CD14-positive monocyte (primary cell): ENCODE measurements at regions not wholly inside any gene's neighbourhood (a gene's known extent, or its start where the extent isn't known, plus 50 kb on each side); places are given as distances from the start of the nearest gene placed in this dataset.

ENCODE experiments used
- DNase-seq, 3 donors: peaks; one replicate each; pipeline ENCODE4 v3.0.0-alpha.2; 2011 to 2022
- H2AFZ ChIP-seq: 2 replicates; pipeline ENCODE4 v1.6.0; 2012; ENCODE audit warnings: mild to moderate bottlenecking, low read depth, low read length, inconsistent platforms; ENCODE audit not compliant: insufficient read depth, poor library complexity, severe bottlenecking
- H3K27ac ChIP-seq, 2 donors: 1 replicate in 1 of 2; 2 replicates in 1 of 2; pipeline ENCODE4 v1.5.1; 2012 to 2013; ENCODE audit warnings: low read length in 2 of 2, control low read depth in 1 of 2, inconsistent platforms in 1 of 2, low read depth in 1 of 2, mild to moderate bottlenecking in 1 of 2
- H3K27me3 ChIP-seq, 2 donors: one replicate each; pipeline versions ENCODE4 v1.6.0 to v1.6.1; 2011 to 2013; ENCODE audit warnings: low read length in 2 of 2; ENCODE audit not compliant: control insufficient read depth in 2 of 2, insufficient read depth in 2 of 2
- H3K36me3 ChIP-seq, 2 donors: replicated peaks in 1 of 2; 1 replicate in 1 of 2; 2 replicates in 1 of 2; pipeline versions ENCODE4 v1.5.1 to v1.6.1; 2012 to 2013; ENCODE audit warnings: low read length in 2 of 2, control low read depth in 1 of 2, inconsistent platforms in 1 of 2, mild to moderate bottlenecking in 1 of 2; ENCODE audit not compliant: insufficient read depth in 2 of 2, control insufficient read depth in 1 of 2
- H3K4me1 ChIP-seq, 2 donors: 1 replicate in 1 of 2; 2 replicates in 1 of 2; pipeline versions ENCODE4 v1.5.1 to v1.6.1; 2012 to 2013; ENCODE audit warnings: low read length in 2 of 2, control low read depth in 1 of 2, inconsistent platforms in 1 of 2, mild to moderate bottlenecking in 1 of 2, moderate library complexity in 1 of 2; ENCODE audit not compliant: insufficient read depth in 2 of 2, control insufficient read depth in 1 of 2
- H3K4me2 ChIP-seq: replicated peaks from 2 replicates; pipeline ENCODE3; 2012; ENCODE audit warnings: low read length, moderate library complexity, mild to moderate bottlenecking; ENCODE audit not compliant: poor library complexity, severe bottlenecking; ENCODE audit errors: extremely low read depth
- H3K4me3 ChIP-seq, 3 experiments: fragments of 200-600 bp in 1 of 3; sonication (generic) in 1 of 3; replicated peaks in 1 of 3; 1 replicate in 2 of 3; 2 replicates in 1 of 3; pipeline ENCODE4 v1.5.1; 2011 to 2013; ENCODE audit warnings: low read length in 3 of 3, mild to moderate bottlenecking in 3 of 3, control low read depth in 2 of 3, low read depth in 2 of 3, inconsistent platforms in 1 of 3, moderate library complexity in 1 of 3
- H3K79me2 ChIP-seq: 2 replicates; pipeline ENCODE4 v1.6.0; 2012; ENCODE audit warnings: mild to moderate bottlenecking, control low read depth, inconsistent platforms, low read length, moderate library complexity; ENCODE audit not compliant: insufficient read depth
- H3K9ac ChIP-seq: 2 replicates; pipeline ENCODE4 v1.6.0; 2017; ENCODE audit warnings: low read length, mild to moderate bottlenecking; ENCODE audit not compliant: insufficient read depth, poor library complexity, severe bottlenecking
- H3K9me3 ChIP-seq, 2 donors: replicated peaks in 1 of 2; 1 replicate in 1 of 2; 2 replicates in 1 of 2; pipeline versions ENCODE4 v1.5.1 to v1.6.1; 2012 to 2013; ENCODE audit warnings: low read length in 2 of 2, control low read depth in 1 of 2; ENCODE audit not compliant: control insufficient read depth in 1 of 2, insufficient read depth in 1 of 2
- H4K20me1 ChIP-seq: 2 replicates; pipeline ENCODE4 v1.6.0; 2012; ENCODE audit warnings: mild to moderate bottlenecking, low read length, control low read depth, moderate library complexity; ENCODE audit not compliant: insufficient read depth
- H3K27ac Mint-ChIP-seq, 7 donors: one replicate each; pipeline ENCODE4 v1.8.0; 2020; ENCODE audit warnings: mild to moderate bottlenecking in 7 of 7, mixed read lengths in 7 of 7, moderate library complexity in 6 of 7, inconsistent platforms in 2 of 7
- H3K27me3 Mint-ChIP-seq, 3 donors: one replicate each; pipeline ENCODE4 v1.8.0; 2021 to 2022; ENCODE audit warnings: low read depth in 3 of 3, mild to moderate bottlenecking in 3 of 3, mixed read lengths in 3 of 3, moderate library complexity in 3 of 3, inconsistent platforms in 1 of 3
- H3K36me3 Mint-ChIP-seq, 2 donors: one replicate each; pipeline ENCODE4 v1.8.0; 2020; ENCODE audit warnings: mixed read lengths in 2 of 2, inconsistent platforms in 1 of 2, mild to moderate bottlenecking in 1 of 2
- H3K4me1 Mint-ChIP-seq: one replicate; pipeline ENCODE4 v1.8.0; 2020; ENCODE audit warnings: mild to moderate bottlenecking, mixed read lengths
- H3K4me3 Mint-ChIP-seq, 2 donors: one replicate each; pipeline ENCODE4 v1.8.0; 2020; ENCODE audit warnings: mild to moderate bottlenecking in 2 of 2, mixed read lengths in 2 of 2, moderate library complexity in 1 of 2
- H3K9me3 Mint-ChIP-seq, 7 donors: one replicate each; pipeline ENCODE4 v1.8.0; 2020 to 2022; ENCODE audit warnings: mixed read lengths in 7 of 7, mild to moderate bottlenecking in 6 of 7, moderate library complexity in 6 of 7, inconsistent platforms in 2 of 7
- WGBS: methylation state at CpG from one replicate; pipeline ENCODE4 v1.1.5; 2013; ENCODE audit warnings: missing lambda C conversion rate; ENCODE audit not compliant: insufficient coverage; 5-methylcytosine and 5-hydroxymethylcytosine counted together
- intact Hi-C, 2 donors: fragments of 100-400 bp; cut with micrococcal nuclease; formaldehyde crosslinking; loops; one replicate each; pipeline versions ENCODE4 v1.15.0 to v1.15.1; 2023
- TF ChIP-seq, protein P1 (sequence below): fragments of 200-600 bp; IDR thresholded peaks from one replicate; pipeline ENCODE4 v1.8.0; 2022; ENCODE audit warnings: antibody characterized with exemption, mild to moderate bottlenecking

DNA sequence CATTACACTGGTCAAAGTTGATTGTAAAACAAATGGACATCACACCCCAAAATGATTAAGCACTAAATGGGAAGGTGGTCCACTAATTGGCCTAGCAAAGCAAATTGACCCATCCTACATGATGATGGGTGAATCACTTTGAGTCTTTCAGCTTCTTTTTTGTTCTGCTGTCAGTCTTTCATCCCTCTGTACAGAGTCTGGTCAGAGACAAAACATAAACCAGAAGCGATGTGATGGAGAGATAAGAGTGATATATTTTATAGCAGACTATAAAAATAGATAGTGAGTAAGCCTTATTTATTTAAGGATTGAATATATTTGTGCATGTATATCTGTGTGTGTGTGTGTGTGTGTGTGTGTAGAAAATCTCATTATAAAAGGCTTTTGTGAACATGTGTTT, 618.4 kb upstream of the SOX9 start:
- no peak overlapping the region for H3K27ac ChIP-seq
- no peaks in the 10 kb centered on the region for H3K4me1 ChIP-seq
- H2AFZ ChIP-seq = no peak overlapping the region
- WGBS = no CpG with 5 or more reads among the region's 1 CpG
- no peak overlapping the region for H3K4me3 ChIP-seq
- Mint-ChIP-seq H3K9me3 (peaks cover 0 to 6% (median 4%) of the 10 kb centered on the region in 7 donors), H3K36me3 (no peaks in the 10 kb centered on the region), H3K4me3 (no peak overlapping the region), H3K4me1 (no peaks in the 10 kb centered on the region), H3K27ac (no peak overlapping the region), H3K27me3 (peaks cover 0 to 2% (median 1%) of the 10 kb centered on the region in 3 donors)
- H3K4me2 ChIP-seq = no peak overlapping the region
- TF ChIP-seq, protein P1, sequence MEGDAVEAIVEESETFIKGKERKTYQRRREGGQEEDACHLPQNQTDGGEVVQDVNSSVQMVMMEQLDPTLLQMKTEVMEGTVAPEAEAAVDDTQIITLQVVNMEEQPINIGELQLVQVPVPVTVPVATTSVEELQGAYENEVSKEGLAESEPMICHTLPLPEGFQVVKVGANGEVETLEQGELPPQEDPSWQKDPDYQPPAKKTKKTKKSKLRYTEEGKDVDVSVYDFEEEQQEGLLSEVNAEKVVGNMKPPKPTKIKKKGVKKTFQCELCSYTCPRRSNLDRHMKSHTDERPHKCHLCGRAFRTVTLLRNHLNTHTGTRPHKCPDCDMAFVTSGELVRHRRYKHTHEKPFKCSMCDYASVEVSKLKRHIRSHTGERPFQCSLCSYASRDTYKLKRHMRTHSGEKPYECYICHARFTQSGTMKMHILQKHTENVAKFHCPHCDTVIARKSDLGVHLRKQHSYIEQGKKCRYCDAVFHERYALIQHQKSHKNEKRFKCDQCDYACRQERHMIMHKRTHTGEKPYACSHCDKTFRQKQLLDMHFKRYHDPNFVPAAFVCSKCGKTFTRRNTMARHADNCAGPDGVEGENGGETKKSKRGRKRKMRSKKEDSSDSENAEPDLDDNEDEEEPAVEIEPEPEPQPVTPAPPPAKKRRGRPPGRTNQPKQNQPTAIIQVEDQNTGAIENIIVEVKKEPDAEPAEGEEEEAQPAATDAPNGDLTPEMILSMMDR = no peak
- H3K9me3 ChIP-seq = no peaks in the 10 kb centered on the region
- DNase-seq = no peak
- H3K27me3 ChIP-seq = no peaks in the 10 kb centered on the region
- no peak overlapping the region for H3K9ac ChIP-seq
- H3K36me3 ChIP-seq = no peaks in the 10 kb centered on the region
- no peaks in the 10 kb centered on the region for H3K79me2 ChIP-seq
- intact Hi-C loops = no loop called here
- no peaks in the 10 kb centered on the region for H4K20me1 ChIP-seq

DNA sequence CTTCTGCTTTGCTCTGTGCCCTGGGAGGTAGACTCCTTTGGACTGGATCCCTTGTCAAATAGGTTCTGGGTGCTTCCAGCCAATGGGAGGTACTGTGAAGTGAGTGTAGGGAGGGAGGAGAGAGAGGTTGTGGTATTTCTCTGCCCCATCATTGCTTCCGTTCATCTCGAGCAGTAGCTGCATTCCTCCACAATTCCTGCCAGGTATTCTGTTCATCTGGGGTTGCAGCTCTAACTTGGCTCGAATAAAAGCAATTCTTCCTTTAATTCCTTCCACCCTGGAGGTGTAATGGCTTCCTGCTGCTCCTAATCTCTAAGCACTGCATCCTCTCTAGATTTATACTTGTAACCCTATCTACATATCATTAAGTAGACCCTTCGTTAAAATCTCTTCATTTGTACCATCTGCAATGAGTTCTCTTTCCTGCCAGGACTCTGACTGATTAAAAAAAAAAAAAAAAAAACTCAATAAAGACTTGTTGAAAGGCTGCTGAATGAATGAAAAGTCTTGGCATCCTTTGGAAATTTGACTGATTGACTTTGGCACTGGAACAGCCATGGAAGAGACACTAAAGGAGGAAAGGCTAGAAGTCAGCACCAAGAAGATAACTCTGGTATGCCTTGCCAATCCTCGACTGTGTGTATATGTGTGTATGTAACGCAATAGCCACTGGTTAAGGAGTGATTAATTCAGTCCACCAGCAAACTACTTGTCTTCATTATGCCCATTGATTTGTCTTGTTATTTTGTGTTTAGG, 616.9 kb upstream of the SOX9 start:
- Mint-ChIP-seq H3K27me3 (peaks cover 0 to 2% (median 1%) of the 10 kb centered on the region in 3 donors), H3K36me3 (no peaks in the 10 kb centered on the region), H3K9me3 (peaks cover 0 to 12% (median 4%) of the 10 kb centered on the region in 7 donors), H3K4me1 (no peaks in the 10 kb centered on the region), H3K27ac (no peak overlapping the region), H3K4me3 (no peak overlapping the region)
- intact Hi-C loops = no loop called here
- no peaks in the 10 kb centered on the region for H3K27me3 ChIP-seq
- H3K4me1 ChIP-seq = no peaks in the 10 kb centered on the region
- peaks cover 3 to 5% of the 10 kb centered on the region in 2 donors for H3K9me3 ChIP-seq
- no peak overlapping the region for H3K9ac ChIP-seq
- no peaks in the 10 kb centered on the region for H3K36me3 ChIP-seq
- H2AFZ ChIP-seq = no peak overlapping the region
- H3K4me2 ChIP-seq = no peak overlapping the region
- no peak for DNase-seq
- no peak overlapping the region for H3K27ac ChIP-seq
- 90% methylated on average over 2 of the region's 6 CpGs for WGBS
- no peak overlapping the region for H3K4me3 ChIP-seq
- H4K20me1 ChIP-seq = no peaks in the 10 kb centered on the region
- no peaks in the 10 kb centered on the region for H3K79me2 ChIP-seq
- TF ChIP-seq, protein P1 = no peak
